SIG-M5 treated with dmso at 0.1 percent for 504 hours (cell line): ENCODE measurements at regions not wholly inside any gene's neighbourhood (a gene's known extent, or its start where the extent isn't known, plus 50 kb on each side); places are given as distances from the start of the nearest gene placed in this dataset.
"Not testable (repeated sequence)": the region's sequence is repeated elsewhere in the genome, so short reads cannot be mapped to it uniquely, and the experiment has no call there.

Source experiments
- DNase-seq: peaks from one replicate; lab custom pipeline; 2025; ENCODE audit not compliant: unreplicated experiment; lab: John Stamatoyannopoulos, UW

GRCh38 chr12:78489990-78490389, 374.6 kb upstream of the SYT1 start:
- DNase-seq = no peak

- no peak for DNase-seq
Measured at GRCh38 chr12:78490861-78491260, 373.7 kb upstream of the SYT1 start.

- no peak for DNase-seq
Measured at GRCh38 chr12:78494911-78495310, 369.7 kb upstream of the SYT1 start.

GRCh38 chr12:78501825-78502224, 362.7 kb upstream of the SYT1 start:
- DNase-seq = no peak

GRCh38 chr12:78519422-78519821, 345.2 kb upstream of the SYT1 start:
- no peak for DNase-seq

- no peak for DNase-seq
Measured at GRCh38 chr12:78530100-78530765, 334.3 kb upstream of the SYT1 start.

- DNase-seq = no peak
Measured at GRCh38 chr12:78531831-78532458, 332.6 kb upstream of the SYT1 start.

GRCh38 chr12:78534311-78534710, 330.3 kb upstream of the SYT1 start:
- no peak for DNase-seq

- DNase-seq = no peak
Measured at GRCh38 chr12:78540606-78541336, 323.8 kb upstream of the SYT1 start.

- no peak for DNase-seq
Measured at GRCh38 chr12:78550831-78551230, 313.7 kb upstream of the SYT1 start.

GRCh38 chr12:78555802-78556201, 308.8 kb upstream of the SYT1 start:
- DNase-seq = no peak

- DNase-seq = no peak
Measured at GRCh38 chr12:78556651-78557050, 307.9 kb upstream of the SYT1 start.

- no peak for DNase-seq
Measured at GRCh38 chr12:78559416-78559815, 305.2 kb upstream of the SYT1 start.

GRCh38 chr12:78559886-78560285, 304.7 kb upstream of the SYT1 start:
- DNase-seq = no peak

GRCh38 chr12:78560633-78561032, 303.9 kb upstream of the SYT1 start:
- DNase-seq = no peak

GRCh38 chr12:78562368-78563205, 302.0 kb upstream of the SYT1 start:
- no peak for DNase-seq

GRCh38 chr12:78563826-78564225, 300.7 kb upstream of the SYT1 start:
- DNase-seq = no peak

- DNase-seq = no peak
Measured at GRCh38 chr12:78566456-78566855, 298.1 kb upstream of the SYT1 start.

GRCh38 chr12:78568321-78569020, 296.1 kb upstream of the SYT1 start:
- no peak for DNase-seq

- DNase-seq = no peak
Measured at GRCh38 chr12:78571953-78572352, 292.6 kb upstream of the SYT1 start.

GRCh38 chr12:78575208-78575607, 289.4 kb upstream of the SYT1 start:
- DNase-seq = not testable (repeated sequence)
